Neural cell (in vitro differentiated cells): ENCODE measurements at regions not wholly inside any gene's neighbourhood (a gene's known extent, or its start where the extent isn't known, plus 50 kb on each side); places are given as distances from the start of the nearest gene placed in this dataset.

ENCODE experiments used
- H2AFZ ChIP-seq: fragments of 200-600, 300-800 bp; sonication (generic), shearing (Covaris generic); 2 replicates; pipeline ENCODE4 v1.6.0; 2014; ENCODE audit warnings: low read depth, mild to moderate bottlenecking, antibody characterized with exemption, low read length, moderate library complexity
- H3F3A ChIP-seq: fragments of 200-600 bp; shearing (Covaris generic); 2 replicates; pipeline ENCODE4 v1.6.1; 2016; ENCODE audit warnings: mild to moderate bottlenecking, moderate library complexity, mixed read lengths, antibody characterized with exemption, low read length; ENCODE audit not compliant: insufficient read depth, poor library complexity, severe bottlenecking
- H3K27ac ChIP-seq: fragments of 200-600, 300-800 bp; sonication (generic), shearing (Covaris generic); 2 replicates; pipeline ENCODE4 v1.5.1; 2014; ENCODE audit warnings: mild to moderate bottlenecking, low read length, moderate library complexity
- H3K27me3 ChIP-seq: fragments of 300-800, 200-600 bp; sonication (generic), shearing (Covaris generic); 2 replicates; pipeline ENCODE4 v1.6.0; 2014; ENCODE audit warnings: mild to moderate bottlenecking, low read depth, low read length, moderate library complexity; ENCODE audit not compliant: insufficient read depth
- H3K36me3 ChIP-seq: fragments of 300-800, 200-600 bp; sonication (generic), shearing (Covaris generic); 2 replicates; pipeline ENCODE4 v1.5.1; 2014; ENCODE audit warnings: mild to moderate bottlenecking, antibody characterized with exemption, low read length, moderate library complexity; ENCODE audit not compliant: insufficient read depth
- H3K4me2 ChIP-seq: fragments of 300-800, 200-600 bp; sonication (generic), shearing (Covaris generic); 2 replicates; pipeline ENCODE4 v1.6.0; 2014; ENCODE audit warnings: mild to moderate bottlenecking, low read length
- H3K4me3 ChIP-seq: fragments of 300-800, 200-600 bp; sonication (generic), shearing (Covaris generic); 2 replicates; pipeline ENCODE4 v1.5.1; 2014; ENCODE audit warnings: mild to moderate bottlenecking, low read length, moderate library complexity
- H3K79me2 ChIP-seq: fragments of 200-600 bp; shearing (Covaris generic); replicated peaks from 2 replicates; pipeline ENCODE4 v1.6.0; 2014; ENCODE audit warnings: mild to moderate bottlenecking, low read length, moderate library complexity; ENCODE audit not compliant: insufficient read depth
- H3K9ac ChIP-seq: fragments of 300-800, 200-600 bp; sonication (generic), shearing (Covaris generic); 2 replicates; pipeline ENCODE4 v1.6.1; 2016; ENCODE audit warnings: mild to moderate bottlenecking, low read length, mixed read lengths
- H3K9me2 ChIP-seq: fragments of 200-600 bp; shearing (Covaris generic); 2 replicates; pipeline ENCODE4 v1.6.1; 2016; ENCODE audit warnings: mild to moderate bottlenecking, low read length, mixed read lengths; ENCODE audit not compliant: insufficient read depth
- H3K9me3 ChIP-seq: fragments of 200-600, 300-800 bp; sonication (generic), shearing (Covaris generic); 2 replicates; pipeline ENCODE4 v1.6.1; 2016; ENCODE audit warnings: mild to moderate bottlenecking, mixed run types, low read length, moderate library complexity, mixed read lengths
- H4K20me1 ChIP-seq: fragments of 200-600 bp; shearing (Covaris generic); 2 replicates; pipeline ENCODE4 v1.6.1; 2016; ENCODE audit warnings: mild to moderate bottlenecking, mixed run types; ENCODE audit not compliant: insufficient read depth
- EP300 ChIP-seq: fragments of 450-650 bp; conservative IDR thresholded peaks from 2 replicates; pipeline ENCODE4 v1.6.1; 2014; ENCODE audit warnings: antibody characterized with exemption, mild to moderate bottlenecking, moderate library complexity; ENCODE audit not compliant: poor library complexity, severe bottlenecking
- EZH2 ChIP-seq: fragments of 200-600, 300-800 bp; shearing (Covaris generic), sonication (generic); IDR thresholded peaks from 2 replicates; pipeline ENCODE4 v1.6.1; 2014; ENCODE audit warnings: antibody characterized with exemption, low read length, borderline replicate concordance, mild to moderate bottlenecking; ENCODE audit not compliant: insufficient read depth, poor library complexity, severe bottlenecking
- MXI1 ChIP-seq: fragments of 450-650 bp; conservative IDR thresholded peaks from 2 replicates; pipeline ENCODE4 v1.6.1; 2014; ENCODE audit warnings: antibody characterized with exemption, mild to moderate bottlenecking; ENCODE audit not compliant: poor library complexity, severe bottlenecking
- POLR2AphosphoS5 ChIP-seq: IDR thresholded peaks from 2 replicates; pipeline ENCODE4 v1.6.1; 2012
- RAD21 ChIP-seq: fragments of 450-650 bp; conservative IDR thresholded peaks from 2 replicates; pipeline ENCODE4 v1.6.1; 2014; ENCODE audit warnings: antibody characterized with exemption, mild to moderate bottlenecking, moderate library complexity
- SMC3 ChIP-seq: fragments of 450-650 bp; conservative IDR thresholded peaks from 2 replicates; pipeline ENCODE4 v1.6.1; 2014; ENCODE audit warnings: antibody characterized with exemption, mild to moderate bottlenecking, moderate library complexity; ENCODE audit not compliant: poor library complexity
- TAF1 ChIP-seq: IDR thresholded peaks from 2 replicates; pipeline ENCODE4 v1.6.1; 2012; ENCODE audit warnings: low read depth
- TF ChIP-seq, protein P1 (sequence below): fragments of 450-650 bp; IDR thresholded peaks from 2 replicates; pipeline ENCODE4 v1.5.1; 2014; ENCODE audit warnings: antibody characterized with exemption, mild to moderate bottlenecking, moderate library complexity; ENCODE audit not compliant: poor library complexity, severe bottlenecking
- TF ChIP-seq, protein P2 (sequence below): IDR thresholded peaks from 2 replicates; pipeline ENCODE4 v1.6.1; 2012; ENCODE audit warnings: borderline replicate concordance

DNA sequence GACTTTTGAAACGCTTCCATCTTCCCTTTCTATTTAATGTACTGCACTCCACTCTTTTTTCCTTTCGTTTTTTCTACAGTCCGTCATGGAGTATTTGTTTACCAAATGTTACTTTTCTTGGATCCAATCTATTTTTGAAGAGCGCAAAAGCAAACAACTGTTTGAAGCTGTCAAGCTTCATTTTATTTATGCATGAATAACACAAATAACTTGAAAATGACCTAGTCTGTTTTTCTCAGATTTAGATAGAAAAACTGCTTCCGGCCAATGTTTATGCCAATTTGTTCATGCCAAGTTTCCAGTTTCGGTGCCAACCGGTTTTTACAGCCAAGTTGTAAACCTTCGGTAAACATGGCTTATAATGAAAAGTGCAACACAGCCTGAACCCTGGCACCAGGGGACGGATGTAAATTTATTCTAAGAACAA is 150.9 kb upstream of the KLF6 start:
- Histone ChIP-seq H2AFZ (no peak overlapping the region), H3K27me3 (no peaks in the 10 kb centered on the region), H4K20me1 (no peaks in the 10 kb centered on the region), H3K36me3 (no peaks in the 10 kb centered on the region), H3K9me3 (no peaks in the 10 kb centered on the region), H3K27ac (no peak overlapping the region), H3K79me2 (no peaks in the 10 kb centered on the region), H3K4me2 (no peak overlapping the region), H3F3A (no peaks in the 10 kb centered on the region), H3K4me3 (no peak overlapping the region), H3K9ac (no peak overlapping the region), H3K9me2 (no peaks in the 10 kb centered on the region)
- TF ChIP-seq EZH2: no peak
- TF ChIP-seq TAF1: no peak
- TF ChIP-seq SMC3: no peak
- TF ChIP-seq, protein P1, sequence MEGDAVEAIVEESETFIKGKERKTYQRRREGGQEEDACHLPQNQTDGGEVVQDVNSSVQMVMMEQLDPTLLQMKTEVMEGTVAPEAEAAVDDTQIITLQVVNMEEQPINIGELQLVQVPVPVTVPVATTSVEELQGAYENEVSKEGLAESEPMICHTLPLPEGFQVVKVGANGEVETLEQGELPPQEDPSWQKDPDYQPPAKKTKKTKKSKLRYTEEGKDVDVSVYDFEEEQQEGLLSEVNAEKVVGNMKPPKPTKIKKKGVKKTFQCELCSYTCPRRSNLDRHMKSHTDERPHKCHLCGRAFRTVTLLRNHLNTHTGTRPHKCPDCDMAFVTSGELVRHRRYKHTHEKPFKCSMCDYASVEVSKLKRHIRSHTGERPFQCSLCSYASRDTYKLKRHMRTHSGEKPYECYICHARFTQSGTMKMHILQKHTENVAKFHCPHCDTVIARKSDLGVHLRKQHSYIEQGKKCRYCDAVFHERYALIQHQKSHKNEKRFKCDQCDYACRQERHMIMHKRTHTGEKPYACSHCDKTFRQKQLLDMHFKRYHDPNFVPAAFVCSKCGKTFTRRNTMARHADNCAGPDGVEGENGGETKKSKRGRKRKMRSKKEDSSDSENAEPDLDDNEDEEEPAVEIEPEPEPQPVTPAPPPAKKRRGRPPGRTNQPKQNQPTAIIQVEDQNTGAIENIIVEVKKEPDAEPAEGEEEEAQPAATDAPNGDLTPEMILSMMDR: no peak
- no peak for TF ChIP-seq MXI1
- TF ChIP-seq POLR2AphosphoS5: no peak
- TF ChIP-seq, protein P2, sequence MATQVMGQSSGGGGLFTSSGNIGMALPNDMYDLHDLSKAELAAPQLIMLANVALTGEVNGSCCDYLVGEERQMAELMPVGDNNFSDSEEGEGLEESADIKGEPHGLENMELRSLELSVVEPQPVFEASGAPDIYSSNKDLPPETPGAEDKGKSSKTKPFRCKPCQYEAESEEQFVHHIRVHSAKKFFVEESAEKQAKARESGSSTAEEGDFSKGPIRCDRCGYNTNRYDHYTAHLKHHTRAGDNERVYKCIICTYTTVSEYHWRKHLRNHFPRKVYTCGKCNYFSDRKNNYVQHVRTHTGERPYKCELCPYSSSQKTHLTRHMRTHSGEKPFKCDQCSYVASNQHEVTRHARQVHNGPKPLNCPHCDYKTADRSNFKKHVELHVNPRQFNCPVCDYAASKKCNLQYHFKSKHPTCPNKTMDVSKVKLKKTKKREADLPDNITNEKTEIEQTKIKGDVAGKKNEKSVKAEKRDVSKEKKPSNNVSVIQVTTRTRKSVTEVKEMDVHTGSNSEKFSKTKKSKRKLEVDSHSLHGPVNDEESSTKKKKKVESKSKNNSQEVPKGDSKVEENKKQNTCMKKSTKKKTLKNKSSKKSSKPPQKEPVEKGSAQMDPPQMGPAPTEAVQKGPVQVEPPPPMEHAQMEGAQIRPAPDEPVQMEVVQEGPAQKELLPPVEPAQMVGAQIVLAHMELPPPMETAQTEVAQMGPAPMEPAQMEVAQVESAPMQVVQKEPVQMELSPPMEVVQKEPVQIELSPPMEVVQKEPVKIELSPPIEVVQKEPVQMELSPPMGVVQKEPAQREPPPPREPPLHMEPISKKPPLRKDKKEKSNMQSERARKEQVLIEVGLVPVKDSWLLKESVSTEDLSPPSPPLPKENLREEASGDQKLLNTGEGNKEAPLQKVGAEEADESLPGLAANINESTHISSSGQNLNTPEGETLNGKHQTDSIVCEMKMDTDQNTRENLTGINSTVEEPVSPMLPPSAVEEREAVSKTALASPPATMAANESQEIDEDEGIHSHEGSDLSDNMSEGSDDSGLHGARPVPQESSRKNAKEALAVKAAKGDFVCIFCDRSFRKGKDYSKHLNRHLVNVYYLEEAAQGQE: no peak
- TF ChIP-seq EP300: no peak
- no peak for TF ChIP-seq RAD21

DNA sequence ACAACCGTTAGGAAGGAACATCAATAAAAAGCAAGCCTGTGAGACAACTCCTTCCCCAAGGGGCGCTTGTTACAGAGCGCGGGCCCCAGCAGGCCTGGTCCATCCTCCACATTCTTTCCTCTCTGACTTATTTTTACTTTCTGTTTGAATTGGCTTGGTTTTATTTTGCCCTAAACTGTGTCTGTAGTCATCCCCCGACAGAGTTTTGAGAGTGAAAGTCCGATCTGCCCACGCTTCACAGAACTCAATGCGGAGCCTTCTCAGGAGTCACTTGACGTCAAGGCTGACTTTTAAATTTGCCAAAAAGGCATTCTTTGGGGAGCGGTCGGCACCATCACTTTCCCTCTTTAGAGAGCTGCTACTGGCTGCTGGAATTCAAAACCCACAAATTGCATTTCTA is 150.1 kb upstream of the KLF6 start:
- Histone ChIP-seq H3K9me3 (no peaks in the 10 kb centered on the region), H3K27ac (no peak overlapping the region), H3F3A (no peaks in the 10 kb centered on the region), H3K9ac (no peak overlapping the region), H3K9me2 (no peaks in the 10 kb centered on the region), H3K4me2 (no peak overlapping the region), H3K79me2 (no peaks in the 10 kb centered on the region), H3K27me3 (no peaks in the 10 kb centered on the region), H4K20me1 (no peaks in the 10 kb centered on the region), H3K4me3 (no peak overlapping the region), H3K36me3 (no peaks in the 10 kb centered on the region), H2AFZ (no peak overlapping the region)
- TF ChIP-seq RAD21 (no peak), TAF1 (no peak), POLR2AphosphoS5 (no peak), SMC3 (no peak), EP300 (no peak), EZH2 (no peak)
- TF ChIP-seq, protein P2: no peak
